Upper lobe of left lung (tissue), 6 donors: ENCODE measurements at regions not wholly inside any gene's neighbourhood (a gene's known extent, or its start where the extent isn't known, plus 50 kb on each side); places are given as distances from the start of the nearest gene placed in this dataset.

Source experiments
- ATAC-seq, 2 donors: fragments of 200-7000 bp; cut with Tn5 transposase; one replicate each; pipeline ENCODE4 v1.9.1; 2022; ENCODE audit warnings: mild to moderate bottlenecking in 2 of 2, moderate library complexity in 2 of 2; ENCODE audit not compliant: low FRiP score in 2 of 2
- DNase-seq, 2 donors: peaks; one replicate each; pipeline ENCODE4 v3.0.0-alpha.2; 2019 to 2020
- H3K27ac ChIP-seq, 4 donors: fragments of 200-600 bp; sonication (generic); one replicate each; pipeline ENCODE4 v1.5.1; 2016 to 2019
- H3K27me3 ChIP-seq, 4 donors: fragments of 200-600 bp; sonication (generic); one replicate each; pipeline ENCODE4 v1.5.1; 2017 to 2019
- H3K36me3 ChIP-seq, 4 donors: fragments of 200-600 bp; sonication (generic); one replicate each; pipeline ENCODE4 v1.5.1; 2016 to 2019
- H3K4me1 ChIP-seq, 4 donors: fragments of 200-600 bp; sonication (generic); one replicate each; pipeline ENCODE4 v1.5.1; 2018 to 2019
- H3K4me3 ChIP-seq, 4 donors: fragments of 200-600 bp; sonication (generic); one replicate each; pipeline ENCODE4 v1.5.1; 2017 to 2019; ENCODE audit warnings: mild to moderate bottlenecking in 2 of 4, moderate library complexity in 1 of 4
- H3K9me3 ChIP-seq, 4 donors: fragments of 200-600 bp; sonication (generic); one replicate each; pipeline ENCODE4 v1.5.1; 2018 to 2019
- EP300 ChIP-seq, 4 donors: sonication (generic); formaldehyde crosslinking; IDR thresholded peaks; one replicate each; pipeline ENCODE4 v1.5.1; 2017; ENCODE audit warnings: antibody characterized with exemption in 4 of 4, control low read depth in 2 of 4
- POLR2A ChIP-seq, 4 donors: fragments of 450-650 bp; IDR thresholded peaks; one replicate each; pipeline ENCODE4 v1.5.1; 2016 to 2017; ENCODE audit warnings: antibody characterized with exemption in 4 of 4, mild to moderate bottlenecking in 2 of 4
- POLR2AphosphoS5 ChIP-seq, 2 donors: sonication (generic); formaldehyde crosslinking; IDR thresholded peaks; one replicate each; pipeline ENCODE4 v1.5.1; 2017; ENCODE audit warnings: antibody characterized with exemption in 2 of 2
- WGBS, 2 donors: methylation state at CpG; one replicate each; pipeline ENCODE4 v1.1.5; 2017 to 2018; 5-methylcytosine and 5-hydroxymethylcytosine counted together
- TF ChIP-seq, protein P1 (sequence below), 6 experiments: fragments of 450-650 bp in 4 of 6; fragments of 200-600 bp in 2 of 6; sonication (generic) in 2 of 6; IDR thresholded peaks; one replicate each; pipeline ENCODE4 v1.5.1; 2016 to 2019; ENCODE audit warnings: antibody characterized with exemption in 6 of 6
- donor health status: DM: no; HTN: no; CAD: no; lungs with moderate emphysema.
- donor health status: DM: no; HTN: yes; CAD: no; lungs with severe emphysema.

DNA sequence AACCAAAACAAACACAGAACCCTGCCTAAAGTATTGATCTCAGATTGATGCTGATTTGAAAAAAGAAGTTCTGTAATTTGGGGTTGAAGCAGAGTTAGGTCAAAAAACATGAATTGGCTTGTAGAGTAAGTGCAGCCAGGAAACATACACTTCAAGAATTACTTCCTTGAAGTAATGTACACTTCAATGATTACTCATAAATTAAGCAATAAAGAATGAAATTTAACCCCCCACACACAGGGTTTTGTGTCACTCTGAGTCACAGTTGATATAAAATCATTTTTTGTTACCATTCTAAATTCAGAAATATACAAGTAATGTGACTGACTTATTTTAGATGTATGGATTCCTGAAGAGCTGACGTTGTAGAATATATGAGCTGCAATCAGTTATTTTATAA, 622.2 kb downstream of the POM121L12 start:
- Histone ChIP-seq H3K27ac (no peak overlapping the region), H3K4me1 (no peaks in the 10 kb centered on the region), H3K27me3 (no peaks in the 10 kb centered on the region), H3K36me3 (no peaks in the 10 kb centered on the region), H3K9me3 (no peaks in the 10 kb centered on the region), H3K4me3 (no peak overlapping the region)
- ATAC-seq (no peak), DNase-seq (no peak)
- WGBS, 2 donors = 63 to 78% methylated on average over 1 of the region's 1 CpG
- TF ChIP-seq EP300 (IDR thresholded peaks at IDR 0.05) (no peak), POLR2AphosphoS5 (IDR thresholded peaks at IDR 0.05) (no peak), POLR2A (IDR thresholded peaks at IDR 0.05) (no peak)
- TF ChIP-seq, protein P1, sequence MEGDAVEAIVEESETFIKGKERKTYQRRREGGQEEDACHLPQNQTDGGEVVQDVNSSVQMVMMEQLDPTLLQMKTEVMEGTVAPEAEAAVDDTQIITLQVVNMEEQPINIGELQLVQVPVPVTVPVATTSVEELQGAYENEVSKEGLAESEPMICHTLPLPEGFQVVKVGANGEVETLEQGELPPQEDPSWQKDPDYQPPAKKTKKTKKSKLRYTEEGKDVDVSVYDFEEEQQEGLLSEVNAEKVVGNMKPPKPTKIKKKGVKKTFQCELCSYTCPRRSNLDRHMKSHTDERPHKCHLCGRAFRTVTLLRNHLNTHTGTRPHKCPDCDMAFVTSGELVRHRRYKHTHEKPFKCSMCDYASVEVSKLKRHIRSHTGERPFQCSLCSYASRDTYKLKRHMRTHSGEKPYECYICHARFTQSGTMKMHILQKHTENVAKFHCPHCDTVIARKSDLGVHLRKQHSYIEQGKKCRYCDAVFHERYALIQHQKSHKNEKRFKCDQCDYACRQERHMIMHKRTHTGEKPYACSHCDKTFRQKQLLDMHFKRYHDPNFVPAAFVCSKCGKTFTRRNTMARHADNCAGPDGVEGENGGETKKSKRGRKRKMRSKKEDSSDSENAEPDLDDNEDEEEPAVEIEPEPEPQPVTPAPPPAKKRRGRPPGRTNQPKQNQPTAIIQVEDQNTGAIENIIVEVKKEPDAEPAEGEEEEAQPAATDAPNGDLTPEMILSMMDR (IDR thresholded peaks at IDR 0.05) = no peak

DNA sequence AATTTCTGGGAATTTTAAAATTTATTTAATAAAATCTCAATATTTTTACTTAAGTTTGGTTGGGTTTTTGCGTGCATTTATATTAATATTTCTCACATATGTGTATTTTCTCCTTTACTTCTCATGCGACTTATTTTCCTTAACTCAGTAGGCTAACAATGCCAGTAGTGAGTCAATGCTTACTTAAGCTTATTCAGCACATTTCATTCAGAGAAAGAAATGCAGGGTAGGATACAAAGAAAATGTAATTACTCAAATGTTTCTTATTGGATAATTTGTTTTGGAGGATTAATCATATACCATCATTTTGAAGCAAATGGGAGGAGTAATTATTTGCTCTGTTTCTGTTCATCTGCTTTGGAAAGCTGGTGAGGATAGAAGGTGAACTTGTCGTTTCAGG, 623.5 kb downstream of the POM121L12 start:
- no peak for DNase-seq
- no peaks in the 10 kb centered on the region for H3K27me3 ChIP-seq
- TF ChIP-seq POLR2AphosphoS5 (IDR thresholded peaks at IDR 0.05) = no peak
- no peak for TF ChIP-seq EP300 (IDR thresholded peaks at IDR 0.05)
- TF ChIP-seq, protein P1 (IDR thresholded peaks at IDR 0.05) = no peak
- no peak for TF ChIP-seq POLR2A (IDR thresholded peaks at IDR 0.05)
- no peak overlapping the region for H3K27ac ChIP-seq
- H3K4me1 ChIP-seq = no peaks in the 10 kb centered on the region
- H3K9me3 ChIP-seq = no peaks in the 10 kb centered on the region
- no peak for ATAC-seq
- WGBS, 2 donors = 86 to 93% methylated on average over 3 of the region's 3 CpGs
- H3K4me3 ChIP-seq = no peak overlapping the region
- H3K36me3 ChIP-seq = no peaks in the 10 kb centered on the region

DNA sequence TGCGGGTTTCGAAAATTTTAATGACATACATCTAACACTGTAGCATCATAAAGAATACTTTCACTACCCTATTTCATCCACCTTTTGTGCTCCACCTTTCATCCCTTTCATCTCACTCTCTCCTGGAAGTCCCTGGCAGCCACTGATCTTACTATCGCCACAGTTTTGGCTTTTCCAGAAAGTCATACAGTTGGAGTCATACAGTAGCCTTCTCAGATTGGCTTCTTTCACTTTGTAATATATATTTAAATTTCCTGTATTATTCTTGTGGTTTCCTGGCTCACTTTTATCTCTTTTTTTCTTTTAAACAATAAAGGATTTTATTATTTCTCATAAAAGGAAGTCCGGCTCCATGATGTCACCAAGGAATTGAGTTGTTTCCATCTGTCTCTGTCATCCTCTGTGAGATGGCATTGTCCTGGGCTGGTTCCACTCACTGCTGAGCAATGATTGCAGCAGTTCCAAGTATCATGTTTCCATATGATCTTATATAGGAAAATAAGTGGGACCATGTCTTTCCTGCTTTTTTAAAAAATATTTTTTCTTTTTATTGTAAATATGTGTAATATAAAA, 626.3 kb downstream of the POM121L12 start:
- Histone ChIP-seq H3K9me3 (no peaks in the 10 kb centered on the region), H3K27ac (no peak overlapping the region), H3K4me3 (no peak overlapping the region), H3K36me3 (no peaks in the 10 kb centered on the region), H3K4me1 (no peaks in the 10 kb centered on the region), H3K27me3 (no peaks in the 10 kb centered on the region)
- DNase-seq = no peak
- 72 to 78% methylated on average over 4 of the region's 4 CpGs for WGBS, 2 donors
- TF ChIP-seq POLR2AphosphoS5 (IDR thresholded peaks at IDR 0.05) = no peak
- no peak for TF ChIP-seq EP300 (IDR thresholded peaks at IDR 0.05)
- TF ChIP-seq, protein P1 (IDR thresholded peaks at IDR 0.05) = no peak
- TF ChIP-seq POLR2A (IDR thresholded peaks at IDR 0.05) = no peak
- ATAC-seq = no peak

DNA sequence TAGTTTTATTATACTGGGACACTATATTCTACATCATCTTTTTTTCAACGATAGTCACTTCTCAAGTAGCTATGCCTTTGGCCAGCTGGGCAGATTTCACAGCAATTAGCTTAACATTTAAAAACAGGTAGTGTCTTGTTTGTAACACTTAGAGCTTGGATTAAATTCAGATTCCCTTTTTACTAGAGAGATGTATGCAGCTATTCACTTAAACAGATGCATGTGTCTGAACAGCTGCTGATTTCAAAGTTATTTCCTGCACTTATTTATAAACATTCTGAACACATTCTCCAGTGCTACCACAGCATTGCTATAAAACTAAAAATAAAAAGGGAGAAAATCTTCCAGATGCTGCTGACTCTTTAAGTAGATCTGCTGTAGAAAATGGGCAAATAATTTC, 637.2 kb downstream of the POM121L12 start:
- ATAC-seq (no peak), DNase-seq (no peak)
- no peak overlapping the region for H3K4me3 ChIP-seq
- H3K9me3 ChIP-seq = no peaks in the 10 kb centered on the region
- WGBS, 2 donors = 77 to 83% methylated on average over 1 of the region's 1 CpG
- no peaks in the 10 kb centered on the region for H3K36me3 ChIP-seq
- H3K4me1 ChIP-seq = no peaks in the 10 kb centered on the region
- TF ChIP-seq POLR2AphosphoS5 (IDR thresholded peaks at IDR 0.05) (no peak), POLR2A (IDR thresholded peaks at IDR 0.05) (no peak), EP300 (IDR thresholded peaks at IDR 0.05) (no peak)
- TF ChIP-seq, protein P1 (IDR thresholded peaks at IDR 0.05) = no peak
- no peak overlapping the region for H3K27ac ChIP-seq
- H3K27me3 ChIP-seq = no peaks in the 10 kb centered on the region

DNA sequence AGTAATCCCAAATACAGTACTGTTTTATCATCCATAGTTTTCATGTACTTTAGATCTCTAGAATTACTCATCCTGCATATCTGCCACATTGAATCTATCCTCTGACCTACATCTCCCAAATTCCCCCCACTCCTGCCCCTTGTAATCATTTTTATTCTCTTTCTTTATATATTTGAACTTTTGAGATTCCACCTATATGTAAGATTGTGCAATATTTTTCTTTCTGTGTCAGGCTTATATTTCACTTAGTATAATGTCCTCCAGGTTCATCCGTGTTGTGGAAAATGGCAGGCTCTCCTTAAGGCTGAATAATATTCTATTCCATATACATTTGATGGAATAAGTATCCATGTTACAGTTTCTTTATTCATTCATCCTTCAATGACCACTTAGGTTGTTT, 640.4 kb downstream of the POM121L12 start:
- 93 to 100% methylated on average over 1 of the region's 1 CpG for WGBS, 2 donors

More for the DNA sequence above, 640.4 kb downstream of the POM121L12 start:
- no peak for DNase-seq
- Histone ChIP-seq H3K27ac (no peak overlapping the region), H3K27me3 (no peaks in the 10 kb centered on the region), H3K4me3 (no peak overlapping the region), H3K4me1 (no peaks in the 10 kb centered on the region), H3K36me3 (no peaks in the 10 kb centered on the region), H3K9me3 (no peaks in the 10 kb centered on the region)
- ATAC-seq = no peak
- TF ChIP-seq POLR2A (IDR thresholded peaks at IDR 0.05) = no peak
